ENCODE measurements at regions not wholly inside any gene's neighbourhood (a gene's known extent, or its start where the extent isn't known, plus 50 kb on each side); places are given as distances from the start of the nearest gene placed in this dataset.

DNA sequence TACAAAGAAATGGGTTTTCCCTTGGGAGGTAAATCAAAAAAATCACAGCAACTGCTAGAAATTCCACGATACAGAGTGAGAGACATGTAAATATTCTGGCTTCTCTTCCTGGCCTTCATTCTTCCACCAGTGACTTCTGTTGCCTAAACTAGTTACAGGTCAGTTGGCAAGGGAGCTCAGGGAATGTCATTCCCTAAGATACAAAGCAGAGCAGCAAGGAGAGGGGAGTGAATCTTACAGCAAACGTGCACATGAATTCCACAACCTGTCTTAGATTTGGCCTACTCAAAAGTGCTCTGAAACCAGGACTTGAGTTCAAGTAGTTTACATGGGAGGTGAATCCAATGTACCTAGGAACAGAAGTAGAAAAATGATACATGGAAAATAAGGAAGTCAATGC is 445.3 kb upstream of the LRRC7 start:
- TF ChIP-seq, protein P1, sequence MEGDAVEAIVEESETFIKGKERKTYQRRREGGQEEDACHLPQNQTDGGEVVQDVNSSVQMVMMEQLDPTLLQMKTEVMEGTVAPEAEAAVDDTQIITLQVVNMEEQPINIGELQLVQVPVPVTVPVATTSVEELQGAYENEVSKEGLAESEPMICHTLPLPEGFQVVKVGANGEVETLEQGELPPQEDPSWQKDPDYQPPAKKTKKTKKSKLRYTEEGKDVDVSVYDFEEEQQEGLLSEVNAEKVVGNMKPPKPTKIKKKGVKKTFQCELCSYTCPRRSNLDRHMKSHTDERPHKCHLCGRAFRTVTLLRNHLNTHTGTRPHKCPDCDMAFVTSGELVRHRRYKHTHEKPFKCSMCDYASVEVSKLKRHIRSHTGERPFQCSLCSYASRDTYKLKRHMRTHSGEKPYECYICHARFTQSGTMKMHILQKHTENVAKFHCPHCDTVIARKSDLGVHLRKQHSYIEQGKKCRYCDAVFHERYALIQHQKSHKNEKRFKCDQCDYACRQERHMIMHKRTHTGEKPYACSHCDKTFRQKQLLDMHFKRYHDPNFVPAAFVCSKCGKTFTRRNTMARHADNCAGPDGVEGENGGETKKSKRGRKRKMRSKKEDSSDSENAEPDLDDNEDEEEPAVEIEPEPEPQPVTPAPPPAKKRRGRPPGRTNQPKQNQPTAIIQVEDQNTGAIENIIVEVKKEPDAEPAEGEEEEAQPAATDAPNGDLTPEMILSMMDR (IDR thresholded peaks at IDR 0.05), result no peak
- no peak for TF ChIP-seq POLR2A (IDR thresholded peaks at IDR 0.05)
